Adrenal gland (tissue), 5 donors: ENCODE measurements at regions not wholly inside any gene's neighbourhood (a gene's known extent, or its start where the extent isn't known, plus 50 kb on each side); places are given as distances from the start of the nearest gene placed in this dataset.

Experiments used
- CTCF ChIP-seq, 6 experiments: fragments of 450-650 bp in 4 of 6; fragments of 200-600 bp in 2 of 6; sonication (generic) in 1 of 6; IDR thresholded peaks; 1 replicate in 5 of 6; 2 replicates in 1 of 6; pipeline versions ENCODE4 v1.5.1 to v1.8.0; 2016 to 2021; ENCODE audit warnings: antibody characterized with exemption in 6 of 6, mild to moderate bottlenecking in 2 of 6, moderate library complexity in 1 of 6
- POLR2A ChIP-seq, 2 donors: fragments of 450-650 bp; IDR thresholded peaks; one replicate each; pipeline ENCODE4 v1.6.1; 2017; ENCODE audit warnings: antibody characterized with exemption in 2 of 2, mild to moderate bottlenecking in 2 of 2, moderate library complexity in 1 of 2
- donor health status: DM: no; HTN: no; CAD: no.

DNA sequence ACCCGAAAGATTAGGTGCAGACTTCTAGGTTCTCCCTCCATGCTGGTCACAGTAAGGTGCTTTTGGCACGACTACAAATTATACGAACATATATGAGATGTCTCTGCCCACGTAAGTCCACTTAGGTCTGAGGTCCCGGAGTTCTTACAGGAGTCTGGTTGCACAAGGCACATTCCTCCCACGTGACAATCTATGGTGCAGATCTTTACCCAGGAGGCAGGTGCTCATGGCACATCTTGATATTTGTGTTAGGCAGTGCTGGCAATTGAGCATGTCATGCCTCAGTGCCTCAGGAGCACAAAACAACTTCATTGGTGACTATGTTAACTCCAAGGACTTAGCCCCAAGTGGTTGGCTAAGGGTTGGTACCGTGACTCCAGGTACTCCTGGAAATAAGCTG is 92.0 kb upstream of the AMN1 start:
- TF ChIP-seq CTCF (IDR thresholded peaks at IDR 0.05) (no peak), POLR2A (IDR thresholded peaks at IDR 0.05) (no peak)
